Cardiac muscle cell (in vitro differentiated cells and primary cell): ENCODE measurements at regions not wholly inside any gene's neighbourhood (a gene's known extent, or its start where the extent isn't known, plus 50 kb on each side); places are given as distances from the start of the nearest gene placed in this dataset.

ENCODE experiments used
- DNase-seq, 2 donors: peaks; one replicate each; pipeline versions ENCODE4 v3.0.0 to v3.0.0-alpha.2; 2010 to 2017; ENCODE audit warnings: low read depth in 1 of 2, low spot score in 1 of 2
- H3K27ac ChIP-seq: fragments of 200-600 bp; sonication (generic); 2 replicates; pipeline ENCODE4 v1.5.1; 2016
- H3K27me3 ChIP-seq: fragments of 200-600 bp; sonication (generic); 2 replicates; pipeline ENCODE4 v1.6.0; 2016; ENCODE audit warnings: control low read depth
- H3K36me3 ChIP-seq: fragments of 200-600 bp; sonication (generic); 2 replicates; pipeline ENCODE4 v1.5.1; 2016; ENCODE audit warnings: control low read depth
- H3K4me1 ChIP-seq: fragments of 200-600 bp; sonication (generic); 2 replicates; pipeline ENCODE4 v1.8.1; 2017; ENCODE audit warnings: low read depth, mild to moderate bottlenecking, mixed run types
- H3K4me3 ChIP-seq: fragments of 200-600 bp; sonication (generic); 2 replicates; pipeline ENCODE4 v1.5.1; 2016; ENCODE audit warnings: mild to moderate bottlenecking
- H3K9me3 ChIP-seq: fragments of 200-600 bp; sonication (generic); 2 replicates; pipeline ENCODE4 v1.5.1; 2017; ENCODE audit warnings: low read depth, mild to moderate bottlenecking, control low read depth
- TF ChIP-seq, protein P1 (sequence below): IDR thresholded peaks from 2 replicates; pipeline ENCODE4 v1.5.1; 2012; ENCODE audit warnings: low read depth, mild to moderate bottlenecking, low read length

DNA sequence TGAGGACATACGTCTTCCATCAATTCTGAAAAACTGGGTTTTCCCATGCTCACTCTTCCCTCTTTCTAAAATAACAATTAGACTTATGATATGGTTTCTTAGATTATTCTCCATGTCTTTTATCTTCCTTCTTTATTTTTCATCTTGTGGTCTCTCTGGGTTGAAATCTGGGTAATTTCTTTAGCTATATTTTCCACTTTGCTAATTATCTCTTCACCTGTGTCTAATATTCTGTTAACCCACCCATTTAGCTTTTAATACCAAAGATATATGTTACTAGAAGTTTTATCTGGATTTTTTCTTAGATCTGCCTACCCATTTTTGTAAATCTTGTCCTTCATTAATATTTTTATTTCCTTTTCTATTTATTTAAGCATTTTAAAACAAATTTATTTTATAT is 121.8 kb downstream of the TENT5A start:
- Histone ChIP-seq H3K27ac (no peak overlapping the region), H3K9me3 (peaks cover 3% of the 10 kb centered on the region), H3K27me3 (no peaks in the 10 kb centered on the region), H3K4me3 (no peak overlapping the region), H3K4me1 (no peaks in the 10 kb centered on the region), H3K36me3 (no peaks in the 10 kb centered on the region)
- TF ChIP-seq, protein P1, sequence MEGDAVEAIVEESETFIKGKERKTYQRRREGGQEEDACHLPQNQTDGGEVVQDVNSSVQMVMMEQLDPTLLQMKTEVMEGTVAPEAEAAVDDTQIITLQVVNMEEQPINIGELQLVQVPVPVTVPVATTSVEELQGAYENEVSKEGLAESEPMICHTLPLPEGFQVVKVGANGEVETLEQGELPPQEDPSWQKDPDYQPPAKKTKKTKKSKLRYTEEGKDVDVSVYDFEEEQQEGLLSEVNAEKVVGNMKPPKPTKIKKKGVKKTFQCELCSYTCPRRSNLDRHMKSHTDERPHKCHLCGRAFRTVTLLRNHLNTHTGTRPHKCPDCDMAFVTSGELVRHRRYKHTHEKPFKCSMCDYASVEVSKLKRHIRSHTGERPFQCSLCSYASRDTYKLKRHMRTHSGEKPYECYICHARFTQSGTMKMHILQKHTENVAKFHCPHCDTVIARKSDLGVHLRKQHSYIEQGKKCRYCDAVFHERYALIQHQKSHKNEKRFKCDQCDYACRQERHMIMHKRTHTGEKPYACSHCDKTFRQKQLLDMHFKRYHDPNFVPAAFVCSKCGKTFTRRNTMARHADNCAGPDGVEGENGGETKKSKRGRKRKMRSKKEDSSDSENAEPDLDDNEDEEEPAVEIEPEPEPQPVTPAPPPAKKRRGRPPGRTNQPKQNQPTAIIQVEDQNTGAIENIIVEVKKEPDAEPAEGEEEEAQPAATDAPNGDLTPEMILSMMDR, result no peak
- DNase-seq, result no peak

DNA sequence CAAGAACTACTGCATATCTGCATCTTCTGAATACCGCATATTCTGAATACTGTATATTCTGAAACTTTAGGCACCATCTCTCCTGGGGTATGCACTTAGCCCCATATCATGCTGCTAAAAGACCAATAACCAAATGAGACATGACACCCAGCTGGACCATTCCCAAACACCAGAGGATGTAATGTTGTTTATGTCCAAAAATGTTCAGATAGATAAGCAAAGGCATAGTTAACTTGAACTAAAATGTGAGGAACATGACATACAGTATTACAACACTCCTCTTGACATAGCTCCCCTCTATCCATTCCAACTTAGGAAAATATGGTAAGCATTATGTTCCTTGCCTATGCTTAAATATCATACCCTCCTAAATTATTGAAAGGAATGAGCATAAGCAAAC is 127.3 kb downstream of the TENT5A start:
- H3K4me1 ChIP-seq, result peaks cover 4% of the 10 kb centered on the region
- H3K27ac ChIP-seq, result no peak overlapping the region
- no peak overlapping the region for H3K4me3 ChIP-seq
- H3K27me3 ChIP-seq, result no peaks in the 10 kb centered on the region
- peaks cover 3% of the 10 kb centered on the region for H3K9me3 ChIP-seq
- TF ChIP-seq, protein P1, result no peak
- DNase-seq, result peak in 1 of 2 donors; percentile 38
- H3K36me3 ChIP-seq, result no peaks in the 10 kb centered on the region

DNA sequence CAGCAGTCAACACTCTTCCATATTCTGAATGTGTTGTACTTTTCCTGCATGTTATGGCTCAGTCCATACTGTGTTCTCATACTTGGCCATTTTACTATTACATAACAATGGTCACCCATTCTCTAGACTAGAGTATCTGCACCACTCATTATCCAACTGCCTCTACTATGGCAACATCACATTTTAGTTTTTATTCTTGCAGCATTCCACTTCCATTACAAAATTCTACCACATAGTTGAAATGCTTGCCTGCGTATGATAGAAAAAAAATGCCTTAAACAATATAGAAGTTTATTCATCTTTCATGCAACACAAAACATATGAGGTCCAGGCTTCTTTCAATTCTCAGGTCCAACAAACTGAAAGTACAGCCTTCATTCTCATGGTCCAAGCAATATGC is 128.0 kb downstream of the TENT5A start:
- Histone ChIP-seq H3K4me3 (no peak overlapping the region), H3K27me3 (no peaks in the 10 kb centered on the region)

DNA sequence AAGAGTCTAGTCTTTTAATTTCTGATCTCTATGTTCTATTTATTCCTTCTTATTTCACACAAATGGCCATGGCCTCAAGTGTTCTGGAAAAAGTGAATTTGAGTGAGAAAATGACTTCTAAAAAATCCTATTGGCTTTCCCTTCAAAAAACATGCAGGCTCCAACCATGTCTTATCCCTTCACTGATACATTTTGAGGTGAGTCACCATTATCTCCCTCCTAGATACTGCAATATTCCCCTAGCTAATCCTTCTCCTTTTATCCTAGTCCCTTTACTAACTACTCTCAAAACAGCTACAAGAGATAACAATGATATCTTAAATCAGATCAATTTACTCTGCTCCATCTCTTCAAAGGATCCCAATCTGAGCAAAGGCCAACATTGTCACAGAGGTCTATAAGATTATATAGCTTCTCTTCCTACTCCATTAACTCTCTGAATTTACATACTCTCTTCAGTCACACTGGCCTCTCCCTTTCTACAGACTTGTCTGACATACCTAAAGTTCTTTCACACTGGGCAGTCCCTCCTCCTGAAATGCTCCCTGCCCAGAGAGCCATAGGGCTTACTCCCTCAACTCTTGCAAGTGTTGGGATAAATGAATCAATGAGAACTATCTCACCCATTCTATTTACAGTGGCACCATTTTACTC is 129.2 kb downstream of the TENT5A start:
- no peak for DNase-seq
- TF ChIP-seq, protein P1, result no peak
- Histone ChIP-seq H3K27ac (no peak overlapping the region), H3K9me3 (no peaks in the 10 kb centered on the region), H3K27me3 (no peaks in the 10 kb centered on the region), H3K36me3 (no peaks in the 10 kb centered on the region), H3K4me3 (no peak overlapping the region), H3K4me1 (peaks cover 4% of the 10 kb centered on the region)

More for the DNA sequence above, 128.0 kb downstream of the TENT5A start:
- H3K36me3 ChIP-seq, result no peaks in the 10 kb centered on the region
- no peaks in the 10 kb centered on the region for H3K9me3 ChIP-seq
- DNase-seq, result no peak
- H3K27ac ChIP-seq, result no peak overlapping the region
- H3K4me1 ChIP-seq, result peaks cover 4% of the 10 kb centered on the region
- TF ChIP-seq, protein P1, result no peak

DNA sequence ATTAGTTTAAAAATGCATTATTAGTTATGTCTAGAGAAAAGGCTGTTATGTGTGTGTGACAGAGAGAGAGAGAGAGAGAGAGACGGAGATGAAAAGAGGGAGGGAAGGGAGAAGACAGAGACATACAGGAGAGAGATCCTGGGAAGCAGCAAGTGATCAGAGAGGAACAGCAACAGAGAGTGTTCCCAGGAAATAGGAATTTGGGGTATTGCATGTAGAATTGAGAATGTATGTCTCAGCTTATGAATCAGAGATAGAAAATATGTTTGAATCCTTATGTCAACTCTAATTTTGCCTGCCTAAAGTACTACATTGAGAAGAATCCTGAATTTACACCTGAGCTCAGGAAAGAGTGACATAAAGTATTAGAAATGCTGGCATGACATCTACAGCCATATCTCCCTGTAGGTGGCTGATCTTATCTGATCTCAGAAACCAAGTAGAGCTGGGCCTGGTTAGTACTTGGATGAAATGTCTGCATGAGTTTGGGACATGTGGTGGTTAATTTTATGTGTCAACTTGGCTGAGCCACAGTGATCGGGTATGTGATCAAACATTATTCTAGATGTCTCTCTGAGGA is 130.6 kb downstream of the TENT5A start:
- H3K36me3 ChIP-seq, result no peaks in the 10 kb centered on the region
- no peaks in the 10 kb centered on the region for H3K27me3 ChIP-seq
- no peak overlapping the region for H3K27ac ChIP-seq
- no peak for DNase-seq
- H3K9me3 ChIP-seq, result no peaks in the 10 kb centered on the region
- TF ChIP-seq, protein P1, result no peak
- peaks cover 4% of the 10 kb centered on the region for H3K4me1 ChIP-seq
- H3K4me3 ChIP-seq, result no peak overlapping the region
